IPS-18c (cell line): ENCODE measurements at regions not wholly inside any gene's neighbourhood (a gene's known extent, or its start where the extent isn't known, plus 50 kb on each side); places are given as distances from the start of the nearest gene placed in this dataset.

ENCODE experiments used
- H3K4me3 ChIP-seq: 2 replicates; pipeline ENCODE4 v1.7.0; 2013; ENCODE audit warnings: low read depth, mild to moderate bottlenecking, low read length, moderate library complexity; ENCODE audit not compliant: insufficient read depth
- H3K9me3 ChIP-seq: one replicate; pipeline ENCODE4 v1.6.1; 2013; ENCODE audit warnings: mild to moderate bottlenecking, low read length, moderate library complexity; ENCODE audit not compliant: control insufficient read depth, insufficient read depth

DNA sequence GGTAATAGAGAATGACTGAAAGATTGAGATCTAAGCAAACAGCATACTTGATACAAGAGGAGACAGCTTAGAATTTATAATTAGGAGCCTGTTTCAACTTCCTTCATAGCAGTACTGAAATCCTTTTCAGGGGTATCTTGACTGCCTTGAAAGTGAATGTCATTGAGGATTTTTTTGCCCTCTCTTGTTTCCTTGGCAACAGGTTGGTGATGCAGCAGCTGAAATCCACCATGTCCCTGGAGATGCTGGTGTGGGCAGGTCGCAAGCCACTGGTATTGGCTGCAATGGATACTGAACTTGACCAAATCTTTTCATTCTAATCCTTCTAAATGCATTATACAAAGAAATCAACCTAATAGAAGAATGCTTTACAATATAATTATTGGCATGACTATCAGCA, 59.3 kb upstream of the GAP43 start:
- no peak overlapping the region for H3K4me3 ChIP-seq
- no peaks in the 10 kb centered on the region for H3K9me3 ChIP-seq

DNA sequence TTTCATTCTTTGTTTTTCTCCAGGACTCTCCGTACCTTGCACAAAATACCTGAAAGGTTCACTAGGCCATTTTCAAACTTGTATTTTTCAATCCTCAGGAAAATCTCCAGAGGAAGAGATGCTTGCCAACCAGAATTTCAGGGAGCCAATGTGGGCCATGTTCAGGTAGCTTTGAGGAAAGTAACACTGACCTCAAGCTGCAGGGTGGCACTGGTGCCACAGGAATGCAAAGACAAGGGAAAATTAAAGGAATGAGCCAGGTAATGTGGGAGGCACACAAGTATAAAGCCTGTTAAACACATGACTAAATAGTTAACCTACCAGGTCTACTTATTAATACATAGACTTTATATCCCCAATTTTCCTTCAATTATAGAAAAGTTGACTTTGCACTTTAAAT, 51.9 kb upstream of the GAP43 start:
- no peak overlapping the region for H3K4me3 ChIP-seq
- H3K9me3 ChIP-seq = no peaks in the 10 kb centered on the region
